H9 (cell line): ENCODE measurements at regions not wholly inside any gene's neighbourhood (a gene's known extent, or its start where the extent isn't known, plus 50 kb on each side); places are given as distances from the start of the nearest gene placed in this dataset.

Source experiments
- DNase-seq: peaks from one replicate; pipeline ENCODE4 v3.0.0-alpha.2; 2017
- H2AFZ ChIP-seq: one replicate; pipeline ENCODE4 v1.6.1; 2013; ENCODE audit warnings: mild to moderate bottlenecking, low read length, control low read depth, moderate library complexity
- H2AK5ac ChIP-seq: 2 replicates; pipeline ENCODE4 v1.6.1; 2013; ENCODE audit warnings: low read length, control low read depth, mixed read lengths; ENCODE audit not compliant: insufficient read length
- H2BK120ac ChIP-seq: one replicate; pipeline ENCODE4 v1.6.1; 2013; ENCODE audit warnings: low read depth, mild to moderate bottlenecking, low read length, control low read depth, inconsistent platforms; ENCODE audit not compliant: poor library complexity, severe bottlenecking
- H2BK12ac ChIP-seq: 2 replicates; pipeline ENCODE4 v1.6.1; 2013; ENCODE audit warnings: low read length, control low read depth, mixed read lengths, low read depth; ENCODE audit not compliant: insufficient read length
- H2BK15ac ChIP-seq: 2 replicates; pipeline ENCODE4 v1.6.1; 2013; ENCODE audit warnings: low read depth, low read length, control low read depth
- H2BK20ac ChIP-seq: one replicate; pipeline ENCODE4 v1.6.1; 2013; ENCODE audit warnings: low read depth, mild to moderate bottlenecking, low read length, control low read depth, inconsistent platforms; ENCODE audit not compliant: poor library complexity, severe bottlenecking
- H2BK5ac ChIP-seq: 2 replicates; pipeline ENCODE4 v1.6.1; 2013; ENCODE audit warnings: low read length, control low read depth, mixed read lengths; ENCODE audit not compliant: insufficient read length
- H3K14ac ChIP-seq: 2 replicates; pipeline ENCODE4 v1.6.1; 2013; ENCODE audit warnings: low read length, control low read depth; ENCODE audit not compliant: insufficient read depth
- H3K18ac ChIP-seq: 2 replicates; pipeline ENCODE4 v1.6.1; 2013; ENCODE audit warnings: low read depth, mild to moderate bottlenecking, mixed read lengths, low read length, control low read depth; ENCODE audit not compliant: insufficient read length
- H3K23ac ChIP-seq: 2 replicates; pipeline ENCODE4 v1.6.1; 2013; ENCODE audit warnings: low read length, control low read depth, mixed read lengths, low read depth; ENCODE audit not compliant: insufficient read length
- H3K23me2 ChIP-seq: 2 replicates; pipeline ENCODE4 v1.6.1; 2013; ENCODE audit warnings: low read depth, mild to moderate bottlenecking, mixed read lengths, low read length, control low read depth; ENCODE audit not compliant: insufficient read length, poor library complexity, severe bottlenecking
- H3K27ac ChIP-seq: 2 replicates; pipeline ENCODE4 v1.5.1; 2013; ENCODE audit warnings: low read length, control low read depth, mixed read lengths, low read depth; ENCODE audit not compliant: insufficient read length
- H3K27me3 ChIP-seq: 2 replicates; pipeline ENCODE4 v1.6.1; 2013; ENCODE audit warnings: low read length, control low read depth, inconsistent platforms; ENCODE audit not compliant: insufficient read depth
- H3K4ac ChIP-seq: 2 replicates; pipeline ENCODE4 v1.6.1; 2013; ENCODE audit warnings: low read depth, mild to moderate bottlenecking, control low read depth, inconsistent platforms, low read length, moderate library complexity
- H3K4me1 ChIP-seq: 2 replicates; pipeline ENCODE4 v1.6.1; 2013; ENCODE audit warnings: low read length, control low read depth, inconsistent platforms; ENCODE audit not compliant: insufficient read depth
- H3K4me2 ChIP-seq: 2 replicates; pipeline ENCODE4 v1.6.1; 2013; ENCODE audit warnings: low read length, control low read depth, mixed read lengths; ENCODE audit not compliant: insufficient read length, insufficient read depth
- H3K56ac ChIP-seq: 2 replicates; pipeline ENCODE4 v1.6.1; 2013; ENCODE audit warnings: low read depth, mild to moderate bottlenecking, mixed read lengths, low read length, control low read depth; ENCODE audit not compliant: insufficient read length
- H3K79me1 ChIP-seq: 2 replicates; pipeline ENCODE4 v1.6.1; 2013; ENCODE audit warnings: low read depth, mild to moderate bottlenecking, moderate library complexity, low read length, control low read depth, inconsistent platforms; ENCODE audit not compliant: insufficient read depth, poor library complexity, severe bottlenecking
- H3K79me2 ChIP-seq: 2 replicates; pipeline ENCODE4 v1.6.1; 2013; ENCODE audit warnings: low read length, control low read depth, inconsistent platforms; ENCODE audit not compliant: insufficient read depth
- H3K9ac ChIP-seq: 2 replicates; pipeline ENCODE4 v1.6.1; 2013; ENCODE audit warnings: low read length, control low read depth, mixed read lengths; ENCODE audit not compliant: insufficient read length; ENCODE audit errors: extremely low read depth
- H3K9me3 ChIP-seq: one replicate; pipeline ENCODE4 v1.6.1; 2013; ENCODE audit warnings: low read depth, low read length, inconsistent platforms; ENCODE audit not compliant: control insufficient read depth
- H3T11ph ChIP-seq: one replicate; pipeline ENCODE4 v1.6.1; 2013; ENCODE audit warnings: mild to moderate bottlenecking, low read length, control low read depth, inconsistent platforms
- H4K20me1 ChIP-seq: one replicate; pipeline ENCODE4 v1.6.1; 2013; ENCODE audit not compliant: control insufficient read depth, insufficient read length, insufficient read depth
- H4K5ac ChIP-seq: 2 replicates; pipeline ENCODE4 v1.6.1; 2013; ENCODE audit warnings: low read depth, mild to moderate bottlenecking, mixed read lengths, low read length, control low read depth; ENCODE audit not compliant: insufficient read length
- H4K8ac ChIP-seq: replicated peaks from 2 replicates; pipeline ENCODE4 v1.6.1; 2013; ENCODE audit warnings: low read length, control low read depth, mixed read lengths, low read depth; ENCODE audit not compliant: insufficient read length
- H4K91ac ChIP-seq: 2 replicates; pipeline ENCODE4 v1.6.1; 2013; ENCODE audit warnings: low read depth, mild to moderate bottlenecking, moderate library complexity, mixed read lengths, low read length, control low read depth; ENCODE audit not compliant: insufficient read length
- H3K27ac Mint-ChIP-seq, 3 experiments: 2 replicates in 2 of 3; 3 replicates in 1 of 3; pipeline ENCODE4 v1.8.0; 2020 to 2021; ENCODE audit warnings: mixed read lengths in 3 of 3, mild to moderate bottlenecking in 1 of 3, moderate library complexity in 1 of 3
- H3K27me3 Mint-ChIP-seq: 2 replicates; pipeline ENCODE4 v1.8.0; 2021; ENCODE audit warnings: low read depth, mild to moderate bottlenecking, moderate library complexity, mixed read lengths
- H3K36me3 Mint-ChIP-seq, 3 experiments: 2 replicates in 2 of 3; 3 replicates in 1 of 3; pipeline ENCODE4 v1.8.0; 2020 to 2021; ENCODE audit warnings: low read depth in 3 of 3, mixed read lengths in 3 of 3; ENCODE audit not compliant: insufficient read depth in 1 of 3
- H3K4me1 Mint-ChIP-seq, 2 experiments: 2 replicates each; pipeline ENCODE4 v1.8.0; 2020; ENCODE audit warnings: mixed read lengths in 2 of 2
- H3K4me3 Mint-ChIP-seq, 2 experiments: 2 replicates in 1 of 2; 3 replicates in 1 of 2; pipeline ENCODE4 v1.8.0; 2020 to 2021; ENCODE audit warnings: mild to moderate bottlenecking in 2 of 2, mixed read lengths in 2 of 2, moderate library complexity in 1 of 2
- H3K9me3 Mint-ChIP-seq, 2 experiments: 2 replicates in 1 of 2; 3 replicates in 1 of 2; pipeline ENCODE4 v1.8.0; 2020; ENCODE audit warnings: mild to moderate bottlenecking in 2 of 2, mixed read lengths in 2 of 2, moderate library complexity in 1 of 2
- WGBS: extraction: QIAGEN DNeasy Blood & Tissue Kit; methylation state at CpG from one replicate; pipeline ENCODE4 v1.1.7; 2013; ENCODE audit warnings: missing lambda C conversion rate, low lambda C conversion rate, mixed read lengths; ENCODE audit not compliant: insufficient read length; ENCODE audit errors: extremely low coverage; 5-methylcytosine and 5-hydroxymethylcytosine counted together
- TF ChIP-seq, protein P1 (sequence below): fragments of 200-600 bp; sonication (generic); conservative IDR thresholded peaks from 3 replicates; pipeline ENCODE4 v1.8.0; 2021; ENCODE audit warnings: antibody characterized with exemption, mild to moderate bottlenecking

- no peak for DNase-seq
- no CpG with 5 or more reads among the region's 2 CpGs for WGBS
- H3K4me2 ChIP-seq: no peak overlapping the region
Observed at GRCh38 chr5:98263084-98263483, 510.4 kb upstream of the RGMB start.

More at GRCh38 chr5:98263084-98263483, 510.4 kb upstream of the RGMB start:
- H3K23ac ChIP-seq: no peak overlapping the region
- H2BK12ac ChIP-seq: no peak overlapping the region
- no peak overlapping the region for H3K9ac ChIP-seq
- no peak overlapping the region for H3K4ac ChIP-seq
- no peak overlapping the region for H3K14ac ChIP-seq
- H4K91ac ChIP-seq: no peak overlapping the region
- no peak overlapping the region for H2BK20ac ChIP-seq
- Mint-ChIP-seq H3K27ac (no peak overlapping the region), H3K27me3 (no peaks in the 10 kb centered on the region), H3K9me3 (peaks cover 3 to 7% of the 10 kb centered on the region in 2 experiments; a peak in 2 of 5 replicates), H3K4me3 (no peak overlapping the region), H3K4me1 (peaks cover 13 to 14% of the 10 kb centered on the region in 2 experiments), H3K36me3 (peaks cover 0 to under 1% (median 0%) of the 10 kb centered on the region in 3 experiments; a peak in 1 of 7 replicates)
- no peak overlapping the region for H3T11ph ChIP-seq
- no peak overlapping the region for H4K5ac ChIP-seq
- H3K23me2 ChIP-seq: no peaks in the 10 kb centered on the region
- TF ChIP-seq, protein P1, sequence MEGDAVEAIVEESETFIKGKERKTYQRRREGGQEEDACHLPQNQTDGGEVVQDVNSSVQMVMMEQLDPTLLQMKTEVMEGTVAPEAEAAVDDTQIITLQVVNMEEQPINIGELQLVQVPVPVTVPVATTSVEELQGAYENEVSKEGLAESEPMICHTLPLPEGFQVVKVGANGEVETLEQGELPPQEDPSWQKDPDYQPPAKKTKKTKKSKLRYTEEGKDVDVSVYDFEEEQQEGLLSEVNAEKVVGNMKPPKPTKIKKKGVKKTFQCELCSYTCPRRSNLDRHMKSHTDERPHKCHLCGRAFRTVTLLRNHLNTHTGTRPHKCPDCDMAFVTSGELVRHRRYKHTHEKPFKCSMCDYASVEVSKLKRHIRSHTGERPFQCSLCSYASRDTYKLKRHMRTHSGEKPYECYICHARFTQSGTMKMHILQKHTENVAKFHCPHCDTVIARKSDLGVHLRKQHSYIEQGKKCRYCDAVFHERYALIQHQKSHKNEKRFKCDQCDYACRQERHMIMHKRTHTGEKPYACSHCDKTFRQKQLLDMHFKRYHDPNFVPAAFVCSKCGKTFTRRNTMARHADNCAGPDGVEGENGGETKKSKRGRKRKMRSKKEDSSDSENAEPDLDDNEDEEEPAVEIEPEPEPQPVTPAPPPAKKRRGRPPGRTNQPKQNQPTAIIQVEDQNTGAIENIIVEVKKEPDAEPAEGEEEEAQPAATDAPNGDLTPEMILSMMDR: no peak
- H3K27me3 ChIP-seq: no peaks in the 10 kb centered on the region
- no peak overlapping the region for H4K8ac ChIP-seq
- H3K9me3 ChIP-seq: no peaks in the 10 kb centered on the region
- no peak overlapping the region for H3K56ac ChIP-seq
- H3K79me1 ChIP-seq: no peaks in the 10 kb centered on the region
- H3K18ac ChIP-seq: no peak overlapping the region
- no peak overlapping the region for H2BK120ac ChIP-seq
- no peaks in the 10 kb centered on the region for H4K20me1 ChIP-seq
- H3K27ac ChIP-seq: no peak overlapping the region
- H3K79me2 ChIP-seq: no peaks in the 10 kb centered on the region
- H2AFZ ChIP-seq: no peak overlapping the region
- H2BK5ac ChIP-seq: no peak overlapping the region
- H2BK15ac ChIP-seq: no peak overlapping the region
- no peak overlapping the region for H2AK5ac ChIP-seq
- no peaks in the 10 kb centered on the region for H3K4me1 ChIP-seq
